Neural cell (in vitro differentiated cells): ENCODE measurements at regions not wholly inside any gene's neighbourhood (a gene's known extent, or its start where the extent isn't known, plus 50 kb on each side); places are given as distances from the start of the nearest gene placed in this dataset.

ENCODE experiments used
- H2AFZ ChIP-seq: fragments of 200-600, 300-800 bp; sonication (generic), shearing (Covaris generic); 2 replicates; pipeline ENCODE4 v1.6.0; 2014; ENCODE audit warnings: low read depth, mild to moderate bottlenecking, antibody characterized with exemption, low read length, moderate library complexity
- H3F3A ChIP-seq: fragments of 200-600 bp; shearing (Covaris generic); 2 replicates; pipeline ENCODE4 v1.6.1; 2016; ENCODE audit warnings: mild to moderate bottlenecking, moderate library complexity, mixed read lengths, antibody characterized with exemption, low read length; ENCODE audit not compliant: insufficient read depth, poor library complexity, severe bottlenecking
- H3K27ac ChIP-seq: fragments of 200-600, 300-800 bp; sonication (generic), shearing (Covaris generic); 2 replicates; pipeline ENCODE4 v1.5.1; 2014; ENCODE audit warnings: mild to moderate bottlenecking, low read length, moderate library complexity
- H3K27me3 ChIP-seq: fragments of 300-800, 200-600 bp; sonication (generic), shearing (Covaris generic); 2 replicates; pipeline ENCODE4 v1.6.0; 2014; ENCODE audit warnings: mild to moderate bottlenecking, low read depth, low read length, moderate library complexity; ENCODE audit not compliant: insufficient read depth
- H3K36me3 ChIP-seq: fragments of 300-800, 200-600 bp; sonication (generic), shearing (Covaris generic); 2 replicates; pipeline ENCODE4 v1.5.1; 2014; ENCODE audit warnings: mild to moderate bottlenecking, antibody characterized with exemption, low read length, moderate library complexity; ENCODE audit not compliant: insufficient read depth
- H3K4me2 ChIP-seq: fragments of 300-800, 200-600 bp; sonication (generic), shearing (Covaris generic); 2 replicates; pipeline ENCODE4 v1.6.0; 2014; ENCODE audit warnings: mild to moderate bottlenecking, low read length
- H3K4me3 ChIP-seq: fragments of 300-800, 200-600 bp; sonication (generic), shearing (Covaris generic); 2 replicates; pipeline ENCODE4 v1.5.1; 2014; ENCODE audit warnings: mild to moderate bottlenecking, low read length, moderate library complexity
- H3K79me2 ChIP-seq: fragments of 200-600 bp; shearing (Covaris generic); replicated peaks from 2 replicates; pipeline ENCODE4 v1.6.0; 2014; ENCODE audit warnings: mild to moderate bottlenecking, low read length, moderate library complexity; ENCODE audit not compliant: insufficient read depth
- H3K9ac ChIP-seq: fragments of 300-800, 200-600 bp; sonication (generic), shearing (Covaris generic); 2 replicates; pipeline ENCODE4 v1.6.1; 2016; ENCODE audit warnings: mild to moderate bottlenecking, low read length, mixed read lengths
- H3K9me2 ChIP-seq: fragments of 200-600 bp; shearing (Covaris generic); 2 replicates; pipeline ENCODE4 v1.6.1; 2016; ENCODE audit warnings: mild to moderate bottlenecking, low read length, mixed read lengths; ENCODE audit not compliant: insufficient read depth
- H3K9me3 ChIP-seq: fragments of 200-600, 300-800 bp; sonication (generic), shearing (Covaris generic); 2 replicates; pipeline ENCODE4 v1.6.1; 2016; ENCODE audit warnings: mild to moderate bottlenecking, mixed run types, low read length, moderate library complexity, mixed read lengths
- H4K20me1 ChIP-seq: fragments of 200-600 bp; shearing (Covaris generic); 2 replicates; pipeline ENCODE4 v1.6.1; 2016; ENCODE audit warnings: mild to moderate bottlenecking, mixed run types; ENCODE audit not compliant: insufficient read depth
- CTCF ChIP-seq: fragments of 450-650 bp; IDR thresholded peaks from 2 replicates; pipeline ENCODE4 v1.5.1; 2014; ENCODE audit warnings: antibody characterized with exemption, mild to moderate bottlenecking, moderate library complexity; ENCODE audit not compliant: poor library complexity, severe bottlenecking
- EP300 ChIP-seq: fragments of 450-650 bp; conservative IDR thresholded peaks from 2 replicates; pipeline ENCODE4 v1.6.1; 2014; ENCODE audit warnings: antibody characterized with exemption, mild to moderate bottlenecking, moderate library complexity; ENCODE audit not compliant: poor library complexity, severe bottlenecking
- EZH2 ChIP-seq: fragments of 200-600, 300-800 bp; shearing (Covaris generic), sonication (generic); IDR thresholded peaks from 2 replicates; pipeline ENCODE4 v1.6.1; 2014; ENCODE audit warnings: antibody characterized with exemption, low read length, borderline replicate concordance, mild to moderate bottlenecking; ENCODE audit not compliant: insufficient read depth, poor library complexity, severe bottlenecking
- MXI1 ChIP-seq: fragments of 450-650 bp; conservative IDR thresholded peaks from 2 replicates; pipeline ENCODE4 v1.6.1; 2014; ENCODE audit warnings: antibody characterized with exemption, mild to moderate bottlenecking; ENCODE audit not compliant: poor library complexity, severe bottlenecking
- POLR2AphosphoS5 ChIP-seq: IDR thresholded peaks from 2 replicates; pipeline ENCODE4 v1.6.1; 2012
- RAD21 ChIP-seq: fragments of 450-650 bp; conservative IDR thresholded peaks from 2 replicates; pipeline ENCODE4 v1.6.1; 2014; ENCODE audit warnings: antibody characterized with exemption, mild to moderate bottlenecking, moderate library complexity
- REST ChIP-seq: IDR thresholded peaks from 2 replicates; pipeline ENCODE4 v1.6.1; 2012; ENCODE audit warnings: borderline replicate concordance
- SMC3 ChIP-seq: fragments of 450-650 bp; conservative IDR thresholded peaks from 2 replicates; pipeline ENCODE4 v1.6.1; 2014; ENCODE audit warnings: antibody characterized with exemption, mild to moderate bottlenecking, moderate library complexity; ENCODE audit not compliant: poor library complexity
- TAF1 ChIP-seq: IDR thresholded peaks from 2 replicates; pipeline ENCODE4 v1.6.1; 2012; ENCODE audit warnings: low read depth

GRCh38 chr1:214108097-214108446 is 120.3 kb downstream of the PROX1 start:
- Histone ChIP-seq H4K20me1 (no peaks in the 10 kb centered on the region), H3K9me2 (no peaks in the 10 kb centered on the region), H3K9me3 (no peaks in the 10 kb centered on the region), H3K36me3 (no peaks in the 10 kb centered on the region), H3F3A (no peaks in the 10 kb centered on the region), H2AFZ (no peak overlapping the region), H3K27me3 (no peaks in the 10 kb centered on the region), H3K9ac (no peak overlapping the region), H3K4me2 (no peak overlapping the region), H3K4me3 (no peak overlapping the region), H3K27ac (no peak overlapping the region), H3K79me2 (no peaks in the 10 kb centered on the region)
- TF ChIP-seq MXI1 (no peak), RAD21 (no peak), SMC3 (no peak), EZH2 (no peak), TAF1 (no peak), REST (no peak), CTCF (no peak), POLR2AphosphoS5 (no peak), EP300 (no peak)

GRCh38 chr1:214111796-214112195 is 124.0 kb downstream of the PROX1 start:
- H3K9me3 ChIP-seq: no peaks in the 10 kb centered on the region
- no peak overlapping the region for H3K4me2 ChIP-seq
- no peak overlapping the region for H3K27ac ChIP-seq
- no peaks in the 10 kb centered on the region for H3K79me2 ChIP-seq
- no peaks in the 10 kb centered on the region for H3F3A ChIP-seq
- H3K9ac ChIP-seq: no peak overlapping the region
- no peaks in the 10 kb centered on the region for H3K9me2 ChIP-seq
- TF ChIP-seq RAD21: no peak
- no peak for TF ChIP-seq EZH2
- TF ChIP-seq CTCF: no peak
- no peak for TF ChIP-seq EP300
- H2AFZ ChIP-seq: no peak overlapping the region
- no peaks in the 10 kb centered on the region for H4K20me1 ChIP-seq
- no peaks in the 10 kb centered on the region for H3K36me3 ChIP-seq
- no peak overlapping the region for H3K4me3 ChIP-seq
- no peaks in the 10 kb centered on the region for H3K27me3 ChIP-seq
